Gastroesophageal sphincter (tissue), 3 donors: ENCODE measurements at regions not wholly inside any gene's neighbourhood (a gene's known extent, or its start where the extent isn't known, plus 50 kb on each side); places are given as distances from the start of the nearest gene placed in this dataset.

Experiments
- POLR2A ChIP-seq, 2 donors: fragments of 450-650 bp; IDR thresholded peaks; one replicate each; pipeline ENCODE4 v1.6.1; 2017; ENCODE audit warnings: antibody characterized with exemption in 2 of 2, mild to moderate bottlenecking in 2 of 2, moderate library complexity in 1 of 2
- POLR2AphosphoS5 ChIP-seq: sonication (generic); formaldehyde crosslinking; IDR thresholded peaks from one replicate; pipeline ENCODE4 v1.6.1; 2017; ENCODE audit warnings: antibody characterized with exemption
- TF ChIP-seq, protein P1 (sequence below), 4 experiments: fragments of 200-600 bp in 2 of 4; fragments of 450-650 bp in 2 of 4; sonication (generic) in 1 of 4; IDR thresholded peaks; one replicate each; pipeline ENCODE4 v1.5.1; 2017 to 2019; ENCODE audit warnings: antibody characterized with exemption in 4 of 4, mild to moderate bottlenecking in 2 of 4, moderate library complexity in 2 of 4

DNA sequence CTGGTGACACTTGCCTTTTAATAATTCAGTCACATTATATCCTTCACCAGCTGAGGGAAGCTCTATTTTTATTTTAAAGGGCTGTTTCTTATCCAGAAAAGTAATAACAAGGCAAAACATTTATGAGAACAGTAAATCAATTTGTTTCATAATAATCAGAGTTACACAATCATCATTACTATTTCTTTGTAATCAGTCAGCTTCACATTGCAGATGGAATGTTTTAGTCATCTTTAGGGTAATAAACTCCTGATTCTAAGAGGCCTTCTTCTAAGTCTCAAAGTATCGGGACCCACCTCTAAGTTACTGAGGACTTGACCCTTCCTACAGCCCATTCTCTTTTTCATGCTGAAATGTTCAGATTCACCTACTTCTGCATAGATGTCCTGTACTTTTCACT, 298.3 kb upstream of the TGFBR2 start:
- TF ChIP-seq POLR2AphosphoS5 (peak; percentile 85), POLR2A (IDR thresholded peaks at IDR 0.05) (no peak)
- TF ChIP-seq, protein P1, sequence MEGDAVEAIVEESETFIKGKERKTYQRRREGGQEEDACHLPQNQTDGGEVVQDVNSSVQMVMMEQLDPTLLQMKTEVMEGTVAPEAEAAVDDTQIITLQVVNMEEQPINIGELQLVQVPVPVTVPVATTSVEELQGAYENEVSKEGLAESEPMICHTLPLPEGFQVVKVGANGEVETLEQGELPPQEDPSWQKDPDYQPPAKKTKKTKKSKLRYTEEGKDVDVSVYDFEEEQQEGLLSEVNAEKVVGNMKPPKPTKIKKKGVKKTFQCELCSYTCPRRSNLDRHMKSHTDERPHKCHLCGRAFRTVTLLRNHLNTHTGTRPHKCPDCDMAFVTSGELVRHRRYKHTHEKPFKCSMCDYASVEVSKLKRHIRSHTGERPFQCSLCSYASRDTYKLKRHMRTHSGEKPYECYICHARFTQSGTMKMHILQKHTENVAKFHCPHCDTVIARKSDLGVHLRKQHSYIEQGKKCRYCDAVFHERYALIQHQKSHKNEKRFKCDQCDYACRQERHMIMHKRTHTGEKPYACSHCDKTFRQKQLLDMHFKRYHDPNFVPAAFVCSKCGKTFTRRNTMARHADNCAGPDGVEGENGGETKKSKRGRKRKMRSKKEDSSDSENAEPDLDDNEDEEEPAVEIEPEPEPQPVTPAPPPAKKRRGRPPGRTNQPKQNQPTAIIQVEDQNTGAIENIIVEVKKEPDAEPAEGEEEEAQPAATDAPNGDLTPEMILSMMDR (IDR thresholded peaks at IDR 0.05) = no peak
